SU-DHL-6 (cell line): ENCODE measurements at regions not wholly inside any gene's neighbourhood (a gene's known extent, or its start where the extent isn't known, plus 50 kb on each side); places are given as distances from the start of the nearest gene placed in this dataset.

Experiments
- H2AFZ ChIP-seq: fragments of 200-600 bp; sonication (generic); 2 replicates; pipeline ENCODE4 v1.6.1; 2014; ENCODE audit warnings: low read depth, mild to moderate bottlenecking, moderate library complexity, mixed read lengths, antibody characterized with exemption, low read length; ENCODE audit not compliant: severe bottlenecking
- H3F3A ChIP-seq: fragments of 200-600 bp; shearing (Covaris generic); 2 replicates; pipeline ENCODE4 v1.6.0; 2016; ENCODE audit warnings: antibody characterized with exemption, mild to moderate bottlenecking; ENCODE audit not compliant: insufficient read depth
- H3K27ac ChIP-seq: fragments of 200-600 bp; sonication (generic); 2 replicates; pipeline ENCODE4 v1.5.1; 2016; ENCODE audit warnings: low read depth, mild to moderate bottlenecking, low read length, moderate library complexity, mixed read lengths
- H3K27me3 ChIP-seq: fragments of 200-600 bp; sonication (generic), shearing (Covaris generic); 2 replicates; pipeline ENCODE4 v1.6.0; 2014; ENCODE audit warnings: mild to moderate bottlenecking, low read length
- H3K36me3 ChIP-seq: fragments of 200-600 bp; sonication (generic); 2 replicates; pipeline ENCODE4 v1.6.1; 2014; ENCODE audit warnings: mild to moderate bottlenecking, low read length, mixed read lengths
- H3K4me2 ChIP-seq: fragments of 300-600, 200-600 bp; shearing (Covaris generic), sonication (generic); 2 replicates; pipeline ENCODE4 v1.6.0; 2014; ENCODE audit warnings: low read length, low read depth, mild to moderate bottlenecking; ENCODE audit not compliant: poor library complexity, severe bottlenecking
- H3K4me3 ChIP-seq: fragments of 200-600 bp; sonication (generic); 2 replicates; pipeline ENCODE4 v1.5.1; 2014; ENCODE audit warnings: antibody characterized with exemption, low read length, mild to moderate bottlenecking, mixed read lengths; ENCODE audit not compliant: insufficient read depth, poor library complexity, severe bottlenecking
- H3K79me2 ChIP-seq: fragments of 200-600 bp; sonication (generic); 2 replicates; pipeline ENCODE4 v1.6.1; 2014; ENCODE audit warnings: mild to moderate bottlenecking, low read length, moderate library complexity; ENCODE audit not compliant: insufficient read depth
- H3K9ac ChIP-seq: fragments of 200-600 bp; sonication (generic); 2 replicates; pipeline ENCODE4 v1.7.0; 2014; ENCODE audit warnings: mild to moderate bottlenecking, low read length
- H3K9me2 ChIP-seq: fragments of 200-600 bp; sonication (generic); replicated peaks from 2 replicates; pipeline ENCODE4 v1.6.1; 2014; ENCODE audit warnings: low read length; ENCODE audit not compliant: insufficient read depth
- H3K9me3 ChIP-seq: fragments of 200-600 bp; sonication (generic); 2 replicates; pipeline ENCODE4 v1.6.1; 2014; ENCODE audit warnings: low read length, mixed read lengths; ENCODE audit not compliant: insufficient read depth
- H4K20me1 ChIP-seq: fragments of 200-600 bp; sonication (generic); 2 replicates; pipeline ENCODE4 v1.6.1; 2014; ENCODE audit warnings: low read depth, mild to moderate bottlenecking, antibody characterized with exemption, low read length, moderate library complexity, mixed read lengths
- CTCF ChIP-seq: fragments of 200-600 bp; sonication (generic); IDR thresholded peaks from one replicate; pipeline ENCODE4 v1.5.1; 2017; ENCODE audit warnings: antibody characterized with exemption, mild to moderate bottlenecking, low read length, moderate library complexity; ENCODE audit not compliant: insufficient read depth, poor library complexity, severe bottlenecking
- EZH2phosphoT487 ChIP-seq: fragments of 200-600 bp; sonication (generic), shearing (Covaris generic); conservative IDR thresholded peaks from 2 replicates; pipeline ENCODE4 v1.6.1; 2018; ENCODE audit warnings: mild to moderate bottlenecking, antibody characterized with exemption, low read length, moderate library complexity, mixed read lengths

- H3K9me2 ChIP-seq = no peaks in the 10 kb centered on the region
- H3K36me3 ChIP-seq = no peaks in the 10 kb centered on the region
- no peak overlapping the region for H3K4me3 ChIP-seq
- no peak overlapping the region for H3K4me2 ChIP-seq
- H2AFZ ChIP-seq = no peak overlapping the region
- no peaks in the 10 kb centered on the region for H3F3A ChIP-seq
- H4K20me1 ChIP-seq = no peaks in the 10 kb centered on the region
- no peak overlapping the region for H3K27ac ChIP-seq
- no peaks in the 10 kb centered on the region for H3K27me3 ChIP-seq
- TF ChIP-seq EZH2phosphoT487 = no peak
- TF ChIP-seq CTCF = no peak
- no peak overlapping the region for H3K9ac ChIP-seq
- H3K9me3 ChIP-seq = no peaks in the 10 kb centered on the region
- no peaks in the 10 kb centered on the region for H3K79me2 ChIP-seq
Measured at GRCh38 chr2:198731842-198732399, 725.8 kb downstream of the SATB2 start.

GRCh38 chr2:198720266-198720665, 737.5 kb downstream of the SATB2 start:
- no peaks in the 10 kb centered on the region for H3K79me2 ChIP-seq
- H3K27ac ChIP-seq = no peak overlapping the region
- H3K9me2 ChIP-seq = no peaks in the 10 kb centered on the region
- H2AFZ ChIP-seq = no peak overlapping the region
- H3K9me3 ChIP-seq = no peaks in the 10 kb centered on the region
- H4K20me1 ChIP-seq = no peaks in the 10 kb centered on the region
- H3K9ac ChIP-seq = no peak overlapping the region
- H3K4me2 ChIP-seq = no peak overlapping the region
- H3F3A ChIP-seq = no peaks in the 10 kb centered on the region
- H3K4me3 ChIP-seq = no peak overlapping the region
- H3K36me3 ChIP-seq = no peaks in the 10 kb centered on the region
- H3K27me3 ChIP-seq = no peaks in the 10 kb centered on the region
- TF ChIP-seq EZH2phosphoT487 (no peak), CTCF (no peak)

GRCh38 chr2:198717451-198717850, 740.3 kb downstream of the SATB2 start:
- no peaks in the 10 kb centered on the region for H3F3A ChIP-seq
- H4K20me1 ChIP-seq = no peaks in the 10 kb centered on the region
- H3K9me3 ChIP-seq = no peaks in the 10 kb centered on the region
- no peaks in the 10 kb centered on the region for H3K79me2 ChIP-seq
- no peak overlapping the region for H3K4me2 ChIP-seq
- H2AFZ ChIP-seq = no peak overlapping the region
- H3K9ac ChIP-seq = no peak overlapping the region
- H3K36me3 ChIP-seq = no peaks in the 10 kb centered on the region
- H3K27ac ChIP-seq = no peak overlapping the region
- H3K27me3 ChIP-seq = no peaks in the 10 kb centered on the region
- TF ChIP-seq EZH2phosphoT487 = no peak
- no peak for TF ChIP-seq CTCF
- H3K4me3 ChIP-seq = no peak overlapping the region
- no peaks in the 10 kb centered on the region for H3K9me2 ChIP-seq

GRCh38 chr2:198715302-198715835, 742.4 kb downstream of the SATB2 start:
- no peaks in the 10 kb centered on the region for H3K27me3 ChIP-seq
- no peaks in the 10 kb centered on the region for H3K79me2 ChIP-seq

More at GRCh38 chr2:198715302-198715835, 742.4 kb downstream of the SATB2 start:
- Histone ChIP-seq H3K36me3 (no peaks in the 10 kb centered on the region), H3K9me3 (no peaks in the 10 kb centered on the region), H3F3A (no peaks in the 10 kb centered on the region), H3K9me2 (no peaks in the 10 kb centered on the region), H3K27ac (no peak overlapping the region), H3K4me2 (no peak overlapping the region), H3K4me3 (no peak overlapping the region), H4K20me1 (no peaks in the 10 kb centered on the region), H3K9ac (no peak overlapping the region), H2AFZ (no peak overlapping the region)
- no peak for TF ChIP-seq CTCF
- no peak for TF ChIP-seq EZH2phosphoT487
